ENCODE measurements at regions not wholly inside any gene's neighbourhood (a gene's known extent, or its start where the extent isn't known, plus 50 kb on each side); places are given as distances from the start of the nearest gene placed in this dataset.

DNA sequence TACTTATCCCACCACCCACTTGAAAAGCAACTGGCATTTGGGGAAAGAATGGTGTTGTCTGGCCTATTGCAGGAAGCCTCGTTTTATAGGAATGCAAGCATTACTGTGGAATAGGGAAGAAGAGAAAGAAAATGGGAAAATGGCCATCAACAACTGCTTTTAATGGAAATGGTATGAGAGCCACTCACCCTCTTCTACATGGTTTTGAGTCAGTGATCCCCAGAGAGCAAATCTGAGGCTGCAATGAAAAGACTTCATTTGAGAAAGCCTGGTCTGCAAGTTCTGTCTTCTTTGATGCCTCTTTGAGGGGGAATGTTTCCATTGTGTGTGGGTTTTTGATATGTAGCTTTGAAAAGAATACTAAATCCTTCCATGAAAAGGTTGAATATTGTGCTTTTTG, 172.3 kb upstream of the HDDC2 start:
- H3K4me2 ChIP-seq (ENCODE audit: insufficient read depth in 1 of 2, low read depth in 2 of 2, low read length in 2 of 2) = no peak overlapping the region
- no peak overlapping the region for H3K4ac ChIP-seq (replicated peaks; ENCODE audit: insufficient read length, low read depth, low read length)
- H2AK5ac ChIP-seq (ENCODE audit: low read depth, low read length) = no peak overlapping the region
- TF ChIP-seq BACH1 (IDR thresholded peaks at IDR 0.05; ENCODE audit: low read length) (no peak), EZH2 (IDR thresholded peaks at IDR 0.05; ENCODE audit: low read depth, low read length, severe bottlenecking) (no peak), RXRA (IDR thresholded peaks at IDR 0.05; ENCODE audit: insufficient read depth, low read depth, low read length) (no peak), POLR2A (IDR thresholded peaks at IDR 0.05; ENCODE audit: control extremely low read depth in 1 of 2, low read depth in 2 of 2, low read length in 2 of 2) (no peak), CBX8 (IDR thresholded peaks at IDR 0.05; ENCODE audit: borderline replicate concordance, low read depth, low read length) (no peak), ZNF274 (IDR thresholded peaks at IDR 0.05; ENCODE audit: borderline replicate concordance, extremely low read depth, low read length) (no peak), ATF2 (IDR thresholded peaks at IDR 0.05; ENCODE audit: low read length) (no peak), PHF8 (conservative IDR thresholded peaks at IDR 0.05; ENCODE audit: low read depth, low read length) (no peak), TBP (IDR thresholded peaks at IDR 0.05; ENCODE audit: low read depth, low read length) (no peak), CREB1 (IDR thresholded peaks at IDR 0.05) (no peak), KDM1A (IDR thresholded peaks at IDR 0.05; ENCODE audit: borderline replicate concordance, low read length) (no peak)
- TF ChIP-seq, protein P1, sequence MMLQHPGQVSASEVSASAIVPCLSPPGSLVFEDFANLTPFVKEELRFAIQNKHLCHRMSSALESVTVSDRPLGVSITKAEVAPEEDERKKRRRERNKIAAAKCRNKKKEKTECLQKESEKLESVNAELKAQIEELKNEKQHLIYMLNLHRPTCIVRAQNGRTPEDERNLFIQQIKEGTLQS (IDR thresholded peaks at IDR 0.05; ENCODE audit: insufficient read depth, low read depth, low read length) = no peak
- H3K79me1 ChIP-seq (ENCODE audit: low read depth, low read length) = no peaks in the 10 kb centered on the region
- CTCF ChIA-PET (ENCODE audit: partially characterized antibody) = no interaction called here
- FAIRE-seq (no peak), DNase-seq (ENCODE audit: low read depth in 1 of 2, low spot score in 2 of 2) (no peak)
- no peak overlapping the region for H3K23ac ChIP-seq (ENCODE audit: insufficient read length)
- H3K27ac ChIP-seq (ENCODE audit: low read depth, low read length) = no peak overlapping the region
- peaks cover 0 to 7% (median under 1%) of the 10 kb centered on the region in 4 experiments; a peak in 3 of 7 replicates for H3K4me1 ChIP-seq (replicated peaks in 1 of 4; ENCODE audit: control insufficient read depth in 3 of 4, insufficient read depth in 4 of 4, low read length in 3 of 4)
- H3K79me2 ChIP-seq (ENCODE audit: control insufficient read depth in 1 of 2, insufficient read depth in 2 of 2, low read length in 2 of 2) = no peaks in the 10 kb centered on the region
- 90% methylated on average over 1 of the region's 1 CpG; no CpG with 5 or more reads in 1 of the 2 experiments for WGBS, 2 experiments (ENCODE audit: extremely low coverage in 1 of 2, insufficient coverage in 1 of 2, insufficient read length in 1 of 2, insufficient replicate concordance in 2 of 2, low coverage in 1 of 2, low lambda C conversion rate in 2 of 2, missing lambda C conversion rate in 1 of 2)
- no peak overlapping the region for H2BK5ac ChIP-seq (ENCODE audit: low read depth, low read length)
- no peak overlapping the region for H2BK120ac ChIP-seq (replicated peaks; ENCODE audit: low read depth, low read length)
- H2BK15ac ChIP-seq (ENCODE audit: low read length) = no peak overlapping the region
- H3K36me3 ChIP-seq (ENCODE audit: control insufficient read depth in 2 of 4, insufficient read depth in 4 of 4, low read length in 3 of 4) = no peaks in the 10 kb centered on the region
- H3K4me3 ChIP-seq (ENCODE audit: extremely low read depth in 1 of 4, insufficient read depth in 2 of 4, low read depth in 3 of 4, low read length in 4 of 4) = no peak overlapping the region
- POLR2A ChIA-PET (ENCODE audit: partially characterized antibody) = no interaction called here
- no peaks in the 10 kb centered on the region for H3K27me3 ChIP-seq (replicated peaks in 1 of 4; ENCODE audit: control insufficient read depth in 3 of 4, extremely low read depth in 1 of 4, insufficient read depth in 3 of 4, low read length in 3 of 4)
- H3K56ac ChIP-seq (replicated peaks; ENCODE audit: insufficient read length, low read depth, low read length) = no peak overlapping the region
- no peak overlapping the region for H4K5ac ChIP-seq (ENCODE audit: insufficient read length, low read depth, low read length)
- no peak overlapping the region for H3K14ac ChIP-seq (ENCODE audit: insufficient read length)
- no peak overlapping the region for H2BK12ac ChIP-seq (ENCODE audit: low read depth, low read length)
- no peak overlapping the region for H3K18ac ChIP-seq (ENCODE audit: extremely low read depth, low read length)
- H4K20me1 ChIP-seq (replicated peaks in 1 of 2; ENCODE audit: control insufficient read depth in 1 of 2, insufficient read depth in 2 of 2, low read length in 2 of 2) = no peaks in the 10 kb centered on the region
- no peaks in the 10 kb centered on the region for H3K23me2 ChIP-seq (ENCODE audit: low read depth, low read length)
- H4K8ac ChIP-seq (ENCODE audit: extremely low read depth, insufficient read depth, low read length) = no peak overlapping the region
- H3K9me3 ChIP-seq (ENCODE audit: insufficient read depth in 2 of 2, low read depth in 1 of 2, low read length in 1 of 2) = no peaks in the 10 kb centered on the region
- H2BK20ac ChIP-seq (ENCODE audit: low read length) = no peak overlapping the region
- no peak overlapping the region for H3K9ac ChIP-seq (replicated peaks in 1 of 4; ENCODE audit: extremely low read depth in 1 of 4, low read depth in 3 of 4, low read length in 3 of 4)
- H2AFZ ChIP-seq (ENCODE audit: low read length) = no peak overlapping the region
- H4K91ac ChIP-seq (replicated peaks; ENCODE audit: insufficient read length, low read length) = no peak overlapping the region

All from H1 (cell line).